ENCODE measurements at regions not wholly inside any gene's neighbourhood (a gene's known extent, or its start where the extent isn't known, plus 50 kb on each side); places are given as distances from the start of the nearest gene placed in this dataset.

DNA sequence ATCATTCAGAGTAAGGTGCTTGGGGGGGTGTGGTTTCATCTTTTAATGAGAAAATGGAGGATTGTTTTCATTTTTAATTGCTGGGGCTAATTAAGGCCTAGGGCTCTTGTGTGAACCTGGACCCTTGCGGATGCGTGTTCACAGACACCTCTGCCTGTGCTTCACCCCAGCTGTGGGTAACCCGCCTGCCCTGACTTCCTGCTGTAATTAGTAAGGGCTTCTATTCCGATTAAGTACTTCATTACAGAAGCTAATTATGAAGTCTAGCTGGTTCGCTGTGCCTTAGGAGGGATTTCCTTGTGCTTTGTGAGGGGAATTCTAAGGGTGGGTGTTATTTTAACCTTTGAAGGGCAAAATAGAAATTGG is 215.3 kb downstream of the PMP22 start:
- Histone ChIP-seq H3K36me3 (ENCODE audit: control insufficient read depth in 2 of 4, insufficient read depth in 4 of 4, low read length in 3 of 4) (no peaks in the 10 kb centered on the region), H3K18ac (ENCODE audit: extremely low read depth, low read length) (no peak overlapping the region), H2BK5ac (ENCODE audit: low read depth, low read length) (no peak overlapping the region), H3K56ac (replicated peaks; ENCODE audit: insufficient read length, low read depth, low read length) (no peak overlapping the region), H3K4ac (replicated peaks; ENCODE audit: insufficient read length, low read depth, low read length) (no peak overlapping the region), H3K9ac (replicated peaks in 1 of 4; ENCODE audit: extremely low read depth in 1 of 4, low read depth in 3 of 4, low read length in 3 of 4) (no peak overlapping the region), H4K5ac (ENCODE audit: insufficient read length, low read depth, low read length) (no peak overlapping the region), H3K79me1 (ENCODE audit: low read depth, low read length) (no peaks in the 10 kb centered on the region), H2BK20ac (ENCODE audit: low read length) (no peak overlapping the region), H4K20me1 (replicated peaks in 1 of 2; ENCODE audit: control insufficient read depth in 1 of 2, insufficient read depth in 2 of 2, low read length in 2 of 2) (no peaks in the 10 kb centered on the region), H3K9me3 (ENCODE audit: insufficient read depth in 2 of 2, low read depth in 1 of 2, low read length in 1 of 2) (peaks cover 0 to under 1% of the 10 kb centered on the region in 2 experiments; a peak in 1 of 4 replicates), H2AFZ (ENCODE audit: low read length) (peak overlapping the region; percentile 34; the same call in 1 of the 2 replicates), H4K8ac (ENCODE audit: extremely low read depth, insufficient read depth, low read length) (no peak overlapping the region), H2BK120ac (replicated peaks; ENCODE audit: low read depth, low read length) (peak overlapping the region; percentile 27), H3K27ac (ENCODE audit: low read depth, low read length) (no peak overlapping the region), H3K14ac (ENCODE audit: insufficient read length) (no peak overlapping the region), H2BK15ac (ENCODE audit: low read length) (no peak overlapping the region), H3K27me3 (replicated peaks in 1 of 4; ENCODE audit: control insufficient read depth in 3 of 4, extremely low read depth in 1 of 4, insufficient read depth in 3 of 4, low read length in 3 of 4) (no peaks in the 10 kb centered on the region), H3K4me1 (replicated peaks in 1 of 4; ENCODE audit: control insufficient read depth in 3 of 4, insufficient read depth in 4 of 4, low read length in 3 of 4) (peaks cover 6 to 16% (median 10%) of the 10 kb centered on the region in 4 experiments; a peak in 5 of 7 replicates), H3K4me2 (ENCODE audit: insufficient read depth in 1 of 2, low read depth in 2 of 2, low read length in 2 of 2) (peak overlapping the region; percentile 39 to 57; a peak in 2 of 4 replicates), H3K23ac (ENCODE audit: insufficient read length) (no peak overlapping the region), H3K79me2 (ENCODE audit: control insufficient read depth in 1 of 2, insufficient read depth in 2 of 2, low read length in 2 of 2) (no peaks in the 10 kb centered on the region), H2AK5ac (ENCODE audit: low read depth, low read length) (no peak overlapping the region), H4K91ac (replicated peaks; ENCODE audit: insufficient read length, low read length) (no peak overlapping the region), H3K4me3 (ENCODE audit: extremely low read depth in 1 of 4, insufficient read depth in 2 of 4, low read depth in 3 of 4, low read length in 4 of 4) (0 out of 8 replicates have a peak overlapping the region, but pooled peaks of 1 of the 4 experiments have one; percentile 26), H2BK12ac (ENCODE audit: low read depth, low read length) (no peak overlapping the region; the same call in none of the 2 replicates), H3K23me2 (ENCODE audit: low read depth, low read length) (no peaks in the 10 kb centered on the region)
- ChIA-PET CTCF (ENCODE audit: partially characterized antibody) (interaction anchor here (1.1 to 2.1 kb wide), 4 partner anchors 12 to 698 kb away, joined by 3 to 9 read pairs (median 4); no protein-coding TSS in a partner anchor), POLR2A (ENCODE audit: partially characterized antibody) (no interaction called here)
- DNase-seq (ENCODE audit: low read depth in 1 of 2, low spot score in 2 of 2) (no peak), FAIRE-seq (no peak)
- 81% methylated on average over 5 of the region's 5 CpGs; no CpG with 5 or more reads in 1 of the 2 experiments for WGBS, 2 experiments (ENCODE audit: extremely low coverage in 1 of 2, insufficient coverage in 1 of 2, insufficient read length in 1 of 2, insufficient replicate concordance in 2 of 2, low coverage in 1 of 2, low lambda C conversion rate in 2 of 2, missing lambda C conversion rate in 1 of 2)
- no peak for TF ChIP-seq POLR2A (IDR thresholded peaks at IDR 0.05; ENCODE audit: control extremely low read depth in 1 of 2, low read depth in 2 of 2, low read length in 2 of 2)
- no peak for TF ChIP-seq RFX5 (IDR thresholded peaks at IDR 0.05; ENCODE audit: borderline replicate concordance, low read depth, low read length)
- TF ChIP-seq CBX5 (IDR thresholded peaks at IDR 0.05; ENCODE audit: low read depth, low read length) = no peak
- no peak for TF ChIP-seq SP1 (IDR thresholded peaks at IDR 0.05; ENCODE audit: low read depth, low read length)
- no peak for TF ChIP-seq RAD21 (IDR thresholded peaks at IDR 0.05 in 1 of 2, conservative IDR thresholded peaks at IDR 0.05 in 1 of 2; ENCODE audit: low read depth in 2 of 2, low read length in 2 of 2)
- TF ChIP-seq, protein P1, sequence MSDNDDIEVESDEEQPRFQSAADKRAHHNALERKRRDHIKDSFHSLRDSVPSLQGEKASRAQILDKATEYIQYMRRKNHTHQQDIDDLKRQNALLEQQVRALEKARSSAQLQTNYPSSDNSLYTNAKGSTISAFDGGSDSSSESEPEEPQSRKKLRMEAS (IDR thresholded peaks at IDR 0.05) = no peak
- no peak for TF ChIP-seq KDM5A (IDR thresholded peaks at IDR 0.05; ENCODE audit: low read length)
- TF ChIP-seq CHD1 (IDR thresholded peaks at IDR 0.05; ENCODE audit: low read depth, low read length) = no peak
- TF ChIP-seq SRF (IDR thresholded peaks at IDR 0.05; ENCODE audit: low read depth, low read length) = no peak
- no peak for TF ChIP-seq KDM4A (IDR thresholded peaks at IDR 0.05; ENCODE audit: low read depth, low read length, severe bottlenecking)
- no peak for TF ChIP-seq TAF7 (optimal IDR thresholded peaks at IDR 0.05; ENCODE audit: borderline replicate concordance, low read depth, low read length)
- TF ChIP-seq ASH2L (IDR thresholded peaks at IDR 0.05; ENCODE audit: low read length) = no peak
- TF ChIP-seq TEAD4 (IDR thresholded peaks at IDR 0.05; ENCODE audit: low read depth, low read length) = no peak
- no peak for TF ChIP-seq SP4 (IDR thresholded peaks at IDR 0.05; ENCODE audit: low read length)
- TF ChIP-seq RNF2 (IDR thresholded peaks at IDR 0.05; ENCODE audit: borderline replicate concordance, low read depth, low read length, missing control alignments, poor library complexity, severe bottlenecking) = no peak

Data from H1 (cell line).